NCI-H82 treated with DMSO at 0.1 percent for 48 hours (cell line): ENCODE measurements at regions not wholly inside any gene's neighbourhood (a gene's known extent, or its start where the extent isn't known, plus 50 kb on each side); places are given as distances from the start of the nearest gene placed in this dataset.
"Not testable (repeated sequence)": the region's sequence is repeated elsewhere in the genome, so short reads cannot be mapped to it uniquely, and the experiment has no call there.

ENCODE experiments used
- DNase-seq: peaks from one replicate; lab custom pipeline; 2025; ENCODE audit not compliant: unreplicated experiment; lab: John Stamatoyannopoulos, UW

DNA sequence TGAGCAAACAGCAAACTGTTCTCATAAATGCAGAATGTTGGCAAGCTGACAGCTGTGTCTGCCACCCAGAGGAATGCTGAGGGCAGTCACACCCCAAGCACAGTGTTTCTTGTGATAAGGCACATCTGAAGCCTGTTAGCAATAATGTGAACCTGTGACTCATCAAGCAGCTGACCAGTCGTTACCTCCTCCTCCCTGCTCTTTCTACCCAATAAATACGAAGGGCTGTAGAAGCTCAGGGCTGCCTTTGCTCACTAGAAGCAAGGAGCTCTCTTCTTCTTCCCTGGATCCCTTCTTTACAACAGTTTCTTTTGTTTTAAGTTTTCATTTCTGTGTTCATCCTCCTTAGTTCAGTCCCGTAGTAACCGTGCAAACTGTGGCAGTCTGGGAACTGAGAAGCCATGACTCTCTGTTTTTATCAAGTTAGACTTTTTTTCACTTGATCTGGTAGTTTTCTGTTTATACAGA lies 160.3 kb upstream of the ZNF184 start:
- not testable (repeated sequence) for DNase-seq

DNA sequence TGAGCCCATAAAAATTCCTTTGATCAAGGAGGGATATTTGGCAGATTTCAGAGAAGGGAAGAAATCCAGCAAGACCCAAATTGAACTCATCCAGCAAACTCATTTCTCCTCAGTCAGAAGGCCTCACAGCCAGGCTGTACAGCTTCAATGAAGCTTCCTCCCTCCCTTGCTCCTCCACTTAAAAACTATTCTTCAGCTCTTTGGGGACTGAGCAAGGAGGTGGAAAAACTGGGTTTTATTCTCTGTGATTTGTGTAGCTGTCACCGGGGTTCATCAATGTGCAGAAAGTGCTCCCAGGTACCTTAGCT lies 158.7 kb upstream of the ZNF184 start:
- no peak for DNase-seq

DNA sequence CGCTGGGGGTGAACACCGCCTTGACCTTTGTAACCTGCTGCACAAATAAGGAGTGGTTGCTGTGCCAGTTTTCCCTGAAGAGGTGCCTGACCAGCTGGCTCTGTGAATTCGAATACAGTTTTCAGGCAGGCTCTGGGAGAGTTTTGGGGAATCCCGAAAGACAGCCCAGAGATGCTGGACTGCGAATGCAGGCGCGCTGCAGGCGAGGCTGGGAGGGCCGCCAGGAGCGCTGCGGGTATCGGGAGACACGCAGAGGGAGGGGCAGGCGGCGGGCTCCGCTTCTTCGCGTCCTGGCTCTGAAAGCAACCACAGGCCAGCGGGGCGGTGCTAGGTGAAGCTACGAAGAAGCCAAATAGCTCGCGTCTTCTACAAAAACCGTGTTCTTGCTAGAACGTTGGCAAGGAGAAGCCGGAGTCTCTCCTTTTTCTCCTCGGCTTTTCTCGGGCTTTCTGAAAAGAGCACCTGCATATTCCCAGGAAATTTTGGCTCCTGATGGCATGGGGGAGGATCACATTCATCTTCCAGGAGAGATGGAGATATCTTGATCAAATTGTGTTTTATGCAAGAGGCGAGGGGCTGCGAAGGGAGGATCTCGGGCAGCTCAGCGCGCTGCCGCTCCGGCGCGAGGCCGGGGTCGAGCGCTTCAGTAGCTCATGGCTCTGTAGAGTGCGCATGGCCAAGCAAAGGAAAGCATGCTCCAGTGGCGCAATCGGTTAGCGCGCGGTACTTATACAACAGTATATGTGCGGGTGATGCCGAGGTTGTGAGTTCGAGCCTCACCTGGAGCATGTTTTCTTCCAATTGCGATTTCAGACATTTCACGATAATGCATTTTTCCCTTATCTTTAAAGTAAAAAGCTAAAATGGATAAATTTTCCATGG lies 158.1 kb upstream of the ZNF184 start:
- peak; percentile 51 for DNase-seq

DNA sequence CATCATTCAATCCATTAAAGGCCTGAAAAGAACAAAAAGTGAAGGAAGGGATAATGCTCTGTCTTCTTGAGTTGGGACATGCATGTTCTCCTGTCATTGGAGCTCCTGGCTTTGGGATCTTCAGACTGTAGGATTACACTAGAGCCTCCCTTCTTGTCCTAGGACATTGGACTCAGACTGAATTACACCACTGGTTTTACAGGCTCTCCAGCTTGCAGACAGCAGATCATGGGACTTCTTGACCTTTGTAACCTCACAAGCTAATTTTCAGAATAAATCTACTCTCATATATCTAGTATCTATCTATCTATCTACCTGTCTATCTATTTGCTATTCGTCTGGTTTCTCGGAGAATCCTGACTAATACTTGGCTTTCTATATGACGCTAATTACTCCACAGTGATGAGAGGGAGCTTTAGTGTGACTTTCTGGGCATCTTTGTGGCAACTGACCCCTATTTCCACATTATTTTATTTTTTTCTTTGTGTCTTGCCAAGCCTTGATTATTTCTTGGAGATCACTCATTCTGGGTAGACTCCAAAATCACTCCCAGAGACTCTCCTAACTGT lies 151.9 kb upstream of the ZNF184 start:
- no peak for DNase-seq

DNA sequence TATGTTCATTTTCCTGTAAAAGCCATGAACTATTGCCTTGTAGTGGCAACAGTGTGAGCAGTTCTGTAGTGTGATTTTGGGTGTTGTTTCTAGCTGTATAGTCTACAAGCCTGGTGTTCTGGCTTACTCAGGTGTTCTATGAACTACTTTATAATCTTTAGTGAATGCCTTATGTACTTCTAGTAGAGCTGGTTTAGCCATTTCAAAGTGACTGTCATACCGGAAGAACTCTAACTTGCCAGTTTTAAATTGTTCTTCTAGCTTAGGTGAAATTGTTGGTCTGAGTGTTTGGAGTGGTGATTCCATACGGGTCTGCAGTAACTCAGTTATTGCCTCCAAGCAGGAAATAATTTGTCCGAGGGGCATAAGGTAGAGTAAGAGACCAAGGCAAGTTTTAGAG lies 150.2 kb upstream of the ZNF184 start:
- no peak for DNase-seq

DNA sequence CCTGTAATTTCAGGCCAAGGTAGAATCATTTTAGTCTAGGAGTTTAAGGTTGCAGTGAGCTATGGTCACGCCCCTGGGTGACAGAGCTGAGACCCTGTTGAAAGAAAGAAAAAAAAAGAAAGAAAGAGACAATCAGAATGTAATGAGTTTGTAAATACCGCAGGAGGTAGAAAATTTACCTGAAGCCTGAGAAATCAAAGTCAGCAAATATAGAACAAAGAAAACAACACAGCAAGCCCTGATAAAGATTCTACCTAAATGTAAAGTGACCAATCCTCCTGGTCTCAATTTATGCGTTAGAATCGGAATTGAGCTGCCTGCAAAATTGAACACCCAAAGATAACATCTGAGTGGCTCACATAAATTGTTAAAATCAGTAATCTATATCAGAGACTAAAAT lies 146.5 kb upstream of the ZNF184 start:
- DNase-seq, result no peak

DNA sequence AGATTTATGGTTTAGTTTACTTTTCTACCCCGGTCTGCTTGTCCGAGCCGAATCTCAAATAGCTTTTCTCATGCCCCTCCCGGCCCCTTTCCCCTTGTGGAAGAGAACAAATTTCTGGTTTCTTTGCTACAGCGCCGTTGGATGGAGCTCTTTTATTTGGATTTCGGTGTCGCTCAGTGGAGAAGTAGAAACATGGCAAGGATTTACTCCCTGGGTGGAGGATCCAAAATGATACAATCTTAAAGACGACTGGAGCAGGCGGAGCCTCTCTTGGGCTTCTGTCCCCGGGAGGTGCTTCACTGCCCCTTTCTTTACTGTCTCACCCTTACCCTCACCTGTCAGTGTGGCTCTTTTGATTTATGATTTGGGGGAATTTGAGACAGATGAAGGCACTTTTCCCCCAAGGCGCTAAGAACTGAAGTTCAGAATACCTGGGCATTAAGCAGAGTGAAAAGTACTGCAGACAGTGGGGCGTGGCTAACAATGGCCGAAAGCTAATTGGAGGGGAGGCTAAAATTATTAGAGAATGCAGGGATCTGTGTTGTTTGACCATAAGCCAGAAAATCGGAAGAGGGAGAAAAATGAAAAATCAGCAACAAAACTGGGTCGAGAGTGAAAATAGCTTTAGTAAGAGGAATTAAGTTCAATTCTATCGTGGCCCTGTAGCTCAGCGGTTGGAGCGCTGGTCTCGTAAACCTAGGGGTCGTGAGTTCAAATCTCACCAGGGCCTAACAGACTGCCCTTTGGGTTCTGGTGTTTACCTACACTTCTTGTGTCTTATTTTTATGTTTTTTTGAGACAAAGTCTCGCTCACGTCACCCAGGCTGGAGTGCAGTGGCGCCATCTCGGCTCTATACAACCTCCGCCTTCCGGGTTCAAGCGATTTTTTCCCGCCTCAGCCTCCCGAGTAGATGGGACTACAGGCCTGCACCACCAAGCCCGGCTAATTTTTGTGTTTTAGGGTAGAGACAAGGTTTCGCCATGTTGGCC lies 145.1 kb upstream of the ZNF184 start:
- DNase-seq, result no peak

DNA sequence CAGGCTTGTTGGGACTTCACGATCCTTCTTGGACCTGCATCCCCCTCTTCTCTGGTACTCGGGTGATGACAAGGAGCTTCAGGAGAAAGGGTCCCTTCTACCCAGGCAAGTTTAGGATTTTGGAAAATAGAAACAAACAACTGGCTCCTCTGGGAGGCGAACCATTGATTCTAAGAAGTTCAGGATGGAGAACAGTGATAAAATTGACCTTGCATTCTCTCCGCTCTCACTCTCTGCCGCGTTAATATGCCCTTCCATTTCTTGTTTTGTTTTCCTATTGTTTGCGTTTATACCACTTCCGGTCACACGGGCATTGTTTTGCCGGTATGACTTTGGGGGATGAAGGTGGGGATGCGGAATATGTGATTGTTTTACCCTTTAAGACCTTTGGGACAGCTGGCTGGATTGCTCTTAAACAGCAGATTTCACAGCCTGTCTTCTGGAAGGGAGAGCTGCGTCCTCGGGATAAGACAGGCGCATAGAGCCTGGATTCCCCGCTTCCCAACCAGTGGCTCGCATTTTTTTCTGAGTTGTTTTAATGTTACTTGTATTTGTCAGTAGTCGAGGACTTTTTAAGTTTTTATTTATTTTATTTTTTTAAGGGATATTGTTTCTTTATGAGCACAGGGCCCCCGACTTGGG lies 144.3 kb upstream of the ZNF184 start:
- no peak for DNase-seq

DNA sequence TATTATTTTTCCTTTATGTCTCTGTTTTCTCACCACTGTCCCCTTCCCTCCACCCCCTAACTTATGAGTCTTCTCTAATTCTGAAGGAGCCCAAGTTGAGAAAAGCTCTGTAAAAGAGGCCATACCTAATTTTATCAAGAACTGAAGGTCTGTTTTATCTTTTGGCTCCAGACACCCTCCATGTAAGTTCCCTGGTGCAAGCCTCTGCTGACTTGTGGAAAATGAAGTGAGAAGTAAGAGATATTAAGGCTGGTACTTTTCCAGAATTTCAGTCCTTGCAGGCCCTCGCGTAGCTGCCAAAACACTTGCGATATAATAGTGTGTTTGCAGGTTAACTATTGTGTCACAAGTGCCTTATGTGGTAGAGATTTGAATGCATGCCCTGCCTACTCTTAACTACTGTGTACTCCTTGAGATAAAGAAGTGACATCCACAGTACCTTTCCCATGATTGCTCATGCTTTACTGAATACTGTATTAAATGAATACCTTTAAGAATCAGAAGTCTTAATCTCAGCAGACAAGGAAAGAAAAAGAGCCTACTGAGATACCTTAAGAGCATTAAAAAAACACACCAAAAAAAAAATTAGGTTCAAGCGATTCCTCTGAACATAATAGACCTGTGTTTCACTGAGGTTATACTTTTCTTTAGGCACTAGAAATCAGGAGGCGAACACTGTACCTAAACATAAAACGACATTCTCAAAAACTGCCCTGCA lies 143.6 kb upstream of the ZNF184 start:
- DNase-seq, result no peak

DNA sequence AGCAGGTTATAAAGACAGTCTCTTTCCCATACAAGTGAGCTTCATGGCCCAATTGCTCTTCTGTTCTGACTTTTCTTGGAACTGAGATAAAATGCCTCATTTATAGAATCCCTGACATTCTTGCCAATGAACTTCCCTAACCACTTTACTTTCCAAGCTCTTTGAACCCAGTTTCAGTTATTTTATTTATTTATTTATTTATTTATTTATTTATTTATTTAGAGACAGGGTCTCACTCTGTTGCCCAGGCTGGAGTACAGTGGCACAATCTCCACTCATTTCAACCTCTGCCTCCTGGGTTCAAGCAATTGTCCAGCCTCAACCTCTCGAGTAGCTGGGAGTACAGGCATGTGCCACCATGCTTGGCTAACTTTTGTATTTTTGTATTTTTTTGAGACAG lies 138.5 kb upstream of the ZNF184 start:
- DNase-seq, result no peak

DNA sequence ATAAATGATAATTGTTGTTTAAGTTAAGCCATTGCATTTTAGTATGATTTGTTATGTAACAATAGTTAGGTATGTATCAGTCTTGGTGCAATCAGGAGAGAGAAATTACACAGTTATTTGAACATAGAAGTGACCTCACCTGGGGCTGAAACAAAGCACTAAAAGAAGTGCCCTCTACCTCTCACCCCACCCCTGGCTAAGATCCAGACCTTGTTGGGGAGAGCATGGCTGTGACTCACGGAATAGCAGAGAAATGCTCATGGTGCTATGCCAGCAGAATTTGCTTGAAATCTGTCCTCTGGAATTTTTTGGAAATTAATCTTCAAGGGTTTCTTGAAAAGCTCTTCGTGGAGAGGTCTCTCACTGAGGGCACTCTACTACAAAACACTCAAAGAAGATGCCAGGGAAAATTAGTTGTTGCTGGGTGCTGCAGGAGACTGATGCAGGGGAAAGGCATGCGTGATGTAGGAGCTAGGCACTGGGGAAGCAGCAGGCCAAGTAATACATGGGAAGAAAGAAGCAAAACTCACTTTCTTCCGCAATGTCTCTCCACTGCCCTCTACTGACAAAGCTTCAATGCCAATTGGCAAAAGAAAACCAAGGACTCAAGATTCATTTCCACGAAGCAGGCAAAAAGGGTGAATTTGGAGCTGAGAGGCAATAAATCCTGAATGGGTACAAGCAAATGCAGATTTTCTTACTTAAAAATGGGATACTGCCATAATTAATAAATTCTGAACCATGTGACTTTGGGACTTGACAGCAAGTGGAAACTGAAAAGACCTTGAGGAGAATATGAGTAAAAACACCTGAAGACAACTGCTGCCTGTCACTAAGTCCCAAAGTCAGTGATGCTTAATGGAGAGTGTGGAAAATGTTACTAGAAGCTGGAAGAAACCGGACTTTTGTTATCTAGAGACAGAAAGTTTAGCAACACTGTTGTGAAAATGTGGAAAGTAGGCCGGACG lies 136.3 kb upstream of the ZNF184 start:
- DNase-seq, result no peak

DNA sequence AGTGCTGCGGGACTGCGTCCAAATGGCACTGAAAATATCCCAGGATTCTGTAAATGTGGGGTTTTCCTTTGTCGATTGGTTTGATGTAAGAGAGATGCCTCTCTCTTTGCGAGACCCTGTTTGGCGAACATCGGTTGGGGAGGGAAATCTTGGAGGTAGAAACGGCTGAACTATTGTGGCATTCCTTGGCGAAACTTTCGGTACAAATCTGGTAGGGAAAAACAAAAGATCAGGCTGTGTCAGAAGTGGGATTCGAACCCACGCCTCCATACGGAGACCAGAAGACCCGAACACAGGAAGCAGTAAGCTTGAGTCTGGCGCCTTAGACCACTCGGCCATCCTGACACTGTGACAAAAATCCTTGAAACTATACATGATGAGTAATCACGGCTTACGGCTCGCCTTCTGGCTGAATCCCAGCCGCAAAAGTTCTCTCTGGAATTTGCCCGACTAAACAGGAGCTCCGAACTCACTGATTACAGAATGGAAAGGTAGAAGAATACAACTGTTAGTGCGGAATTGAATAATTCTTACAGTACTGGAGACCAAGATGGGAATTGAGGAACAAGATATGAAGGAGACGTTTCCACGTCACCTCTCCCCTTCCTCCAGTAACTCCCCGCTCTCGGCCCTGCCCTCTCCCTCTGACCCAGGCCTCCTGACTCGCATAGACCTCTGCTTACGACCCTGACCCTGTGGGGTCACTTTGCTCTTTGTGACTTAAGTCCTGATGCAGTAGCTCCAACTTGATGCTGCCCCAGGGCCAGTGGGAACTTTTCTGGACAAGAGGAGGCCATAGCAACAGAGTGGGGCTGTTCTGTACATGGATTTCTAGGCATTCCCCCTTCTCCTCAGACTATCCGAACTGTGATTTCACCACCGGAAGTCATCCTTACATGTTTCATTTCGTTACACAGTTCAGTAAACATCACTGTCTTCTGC lies 132.8 kb upstream of the ZNF184 start:
- no peak for DNase-seq

DNA sequence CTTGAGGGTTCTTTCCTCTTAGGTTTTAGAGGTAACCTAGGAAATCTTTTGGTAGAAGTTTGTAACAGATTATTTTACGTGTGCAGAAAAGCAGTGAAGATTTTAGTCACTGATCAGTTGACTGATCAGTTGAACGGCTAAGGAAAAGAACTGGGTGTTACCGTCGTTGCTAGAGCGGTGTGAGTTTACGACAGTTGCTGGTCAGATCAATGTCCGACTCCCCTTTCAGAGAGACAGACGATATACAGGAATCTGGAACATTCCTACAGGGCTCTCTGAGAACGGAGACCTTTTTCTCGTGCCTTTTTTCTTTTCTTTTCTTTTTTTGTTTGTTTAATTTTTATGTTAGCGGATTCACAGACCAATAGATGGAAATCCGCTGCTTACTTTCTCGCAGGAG lies 132.1 kb upstream of the ZNF184 start:
- DNase-seq, result no peak

DNA sequence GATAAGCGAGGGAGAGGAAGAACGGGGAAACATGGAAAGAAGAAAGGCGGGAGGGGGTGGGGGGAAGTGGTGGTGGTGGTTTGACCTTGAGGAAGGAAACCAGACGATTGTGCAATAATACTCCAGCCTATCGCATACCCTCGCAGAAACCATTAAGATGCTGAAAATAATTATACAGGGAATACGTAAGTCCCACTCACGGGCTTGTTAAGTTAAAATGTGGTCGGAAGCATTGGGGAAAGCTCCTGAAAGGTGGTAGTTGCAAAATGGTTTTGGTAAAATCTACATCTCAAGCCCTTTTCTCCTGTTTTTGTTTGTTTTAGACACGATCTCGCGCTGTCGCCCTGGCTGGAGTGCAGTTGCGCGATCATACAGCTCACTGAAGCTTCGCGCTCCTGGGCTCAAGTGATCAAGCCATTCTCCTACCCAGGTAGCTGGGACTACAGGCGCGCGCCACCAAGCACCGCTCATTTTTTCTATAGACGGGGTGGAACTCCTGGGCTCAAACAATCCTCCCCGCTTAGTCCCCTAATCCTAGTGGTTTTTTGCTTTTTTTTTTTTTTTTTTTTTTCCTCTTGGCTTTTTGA lies 128.9 kb upstream of the ZNF184 start:
- no peak for DNase-seq

DNA sequence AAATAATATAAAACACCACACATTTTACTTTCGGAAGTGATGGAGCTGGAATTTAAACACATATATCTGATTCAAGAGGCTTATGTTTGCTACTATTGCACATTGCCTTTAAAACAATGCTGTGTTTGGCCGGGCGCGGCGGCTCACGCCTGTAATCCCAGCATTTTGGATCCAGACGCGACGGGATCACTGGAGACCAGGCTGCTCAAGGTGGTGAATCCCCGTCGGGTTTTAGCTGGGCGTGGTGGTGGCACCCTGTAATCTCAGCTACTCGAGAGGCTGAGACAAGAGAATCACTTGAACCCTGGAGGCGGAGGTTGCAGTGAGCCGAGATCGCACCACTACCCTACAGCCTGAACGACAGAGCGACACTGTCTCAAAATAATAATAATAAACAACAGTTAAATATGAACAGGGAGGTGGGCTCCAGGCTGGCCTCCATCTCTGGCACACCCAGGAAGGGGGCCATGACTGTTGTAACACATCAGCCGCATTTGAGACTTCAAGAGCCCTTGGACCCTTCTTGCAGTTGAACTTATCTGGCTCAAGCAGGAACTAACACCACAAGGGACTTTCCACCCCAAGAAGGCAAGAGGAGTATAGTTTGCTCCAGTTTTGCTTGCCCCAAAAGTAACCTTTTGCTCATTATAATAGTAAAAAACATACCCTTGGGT lies 127.1 kb upstream of the ZNF184 start:
- DNase-seq, result no peak

DNA sequence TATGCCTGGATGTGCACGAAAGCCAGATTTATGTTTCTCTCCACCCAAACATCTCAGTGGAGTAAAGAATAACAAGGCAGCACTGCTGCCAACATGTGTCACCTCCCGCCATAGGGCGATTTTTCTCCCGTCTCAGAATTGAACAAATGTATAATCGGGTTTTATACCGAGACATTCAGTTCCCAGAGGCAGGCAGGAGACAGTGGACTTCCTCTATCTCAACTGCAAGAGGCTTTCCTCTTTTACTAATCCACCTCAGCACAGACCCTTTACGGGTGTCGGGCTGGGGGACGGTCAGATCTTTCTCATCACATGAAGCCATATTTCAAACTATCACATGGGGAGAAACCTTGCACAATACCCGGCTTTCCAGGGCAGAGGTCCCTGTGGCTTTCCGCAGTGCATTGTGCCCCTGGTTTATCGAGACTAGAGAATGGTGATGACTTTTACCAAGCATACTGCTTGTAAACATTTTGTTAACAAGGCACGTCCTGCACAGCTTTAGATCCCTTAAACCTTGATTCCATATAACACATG lies 124.2 kb upstream of the ZNF184 start:
- DNase-seq, result not testable (repeated sequence)

DNA sequence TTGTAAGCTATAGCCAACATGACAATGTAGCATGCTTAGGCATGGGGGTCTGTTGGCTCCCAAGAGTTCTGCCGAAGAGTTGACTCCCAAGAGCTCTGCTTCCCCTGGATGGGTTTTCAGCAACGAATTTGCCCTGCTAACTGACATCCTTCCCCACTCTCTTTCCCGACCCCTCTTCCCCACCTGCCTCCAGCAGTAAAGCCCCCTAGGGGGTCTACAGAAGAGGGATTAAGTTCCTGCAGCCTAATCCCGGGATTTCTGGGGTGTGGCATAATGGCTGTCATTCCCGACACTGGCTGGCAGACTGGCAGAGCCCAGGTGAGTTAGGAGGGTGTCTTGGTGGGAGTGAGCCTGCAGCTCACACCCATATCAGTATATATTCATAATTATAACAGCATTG lies 121.0 kb upstream of the ZNF184 start:
- DNase-seq, result no peak
